Vagina (tissue), 2 donors: ENCODE measurements at regions not wholly inside any gene's neighbourhood (a gene's known extent, or its start where the extent isn't known, plus 50 kb on each side); places are given as distances from the start of the nearest gene placed in this dataset.

Experiments used
- CTCF ChIP-seq, 3 experiments: fragments of 450-650 bp in 2 of 3; fragments of 200-600 bp in 1 of 3; sonication (generic) in 1 of 3; IDR thresholded peaks; one replicate each; pipeline ENCODE4 v1.5.1; 2017 to 2019; ENCODE audit warnings: antibody characterized with exemption in 3 of 3, mild to moderate bottlenecking in 2 of 3, moderate library complexity in 2 of 3
- POLR2A ChIP-seq, 2 donors: fragments of 450-650 bp; IDR thresholded peaks; one replicate each; pipeline ENCODE4 v1.6.1; 2017; ENCODE audit warnings: antibody characterized with exemption in 2 of 2, mild to moderate bottlenecking in 2 of 2, moderate library complexity in 2 of 2

- no peak for TF ChIP-seq CTCF (IDR thresholded peaks at IDR 0.05)
- TF ChIP-seq POLR2A (IDR thresholded peaks at IDR 0.05), result no peak
Observed at GRCh38 chr12:73486256-73486655, 1051.4 kb upstream of the ATXN7L3B start.
